Stimulated activated CD4-positive, alpha-beta T cell treated with anti-CD3 and anti-CD28 coated beads, Interleukin-4, amount 100 ng/mL, for 4 hours (primary cell): ENCODE measurements at regions not wholly inside any gene's neighbourhood (a gene's known extent, or its start where the extent isn't known, plus 50 kb on each side); places are given as distances from the start of the nearest gene placed in this dataset.

ENCODE experiments used
- DNase-seq, 2 experiments: peaks; one replicate each; pipeline ENCODE4 v3.0.0-alpha.2; 2020

- no peak for DNase-seq
Measured at GRCh38 chr13:24085662-24086061, 74.9 kb upstream of the SPATA13 start.

GRCh38 chr13:24086642-24087041 is 73.9 kb upstream of the SPATA13 start:
- DNase-seq, result no peak

- no peak for DNase-seq
Measured at GRCh38 chr13:24087605-24088225, 72.8 kb upstream of the SPATA13 start.

- DNase-seq, result no peak
Measured at GRCh38 chr13:24090049-24090448, 70.5 kb upstream of the SPATA13 start.

- no peak for DNase-seq
Measured at GRCh38 chr13:24091080-24091479, 69.4 kb upstream of the SPATA13 start.

GRCh38 chr13:24092108-24092507 is 68.4 kb upstream of the SPATA13 start:
- no peak for DNase-seq

GRCh38 chr13:24093047-24093446 is 67.5 kb upstream of the SPATA13 start:
- no peak for DNase-seq

GRCh38 chr13:24096659-24097058 is 63.9 kb upstream of the SPATA13 start:
- DNase-seq, result no peak

- peak in 1 of 2 experiments; percentile 6 for DNase-seq
Measured at GRCh38 chr13:24097064-24097463, 63.5 kb upstream of the SPATA13 start.

GRCh38 chr13:24097667-24098066 is 62.9 kb upstream of the SPATA13 start:
- DNase-seq, result no peak

- DNase-seq, result no peak
Measured at GRCh38 chr13:24099490-24099889, 61.0 kb upstream of the SPATA13 start.

GRCh38 chr13:24100188-24100587 is 60.3 kb upstream of the SPATA13 start:
- no peak for DNase-seq

- DNase-seq, result no peak
Measured at GRCh38 chr13:24103782-24104372, 56.6 kb upstream of the SPATA13 start.

GRCh38 chr13:24104723-24105122 is 55.8 kb upstream of the SPATA13 start:
- DNase-seq, result no peak

- no peak for DNase-seq
Measured at GRCh38 chr13:24106429-24106828, 54.1 kb upstream of the SPATA13 start.

GRCh38 chr13:24107955-24108614 is 52.4 kb upstream of the SPATA13 start:
- no peak for DNase-seq

GRCh38 chr13:24108615-24108965 is 51.9 kb upstream of the SPATA13 start:
- no peak for DNase-seq

- no peak for DNase-seq
Measured at GRCh38 chr13:24110011-24110410, 50.5 kb upstream of the SPATA13 start.
